Caco-2 (cell line): ENCODE measurements at regions not wholly inside any gene's neighbourhood (a gene's known extent, or its start where the extent isn't known, plus 50 kb on each side); places are given as distances from the start of the nearest gene placed in this dataset.

ENCODE experiments used
- BruUV-seq: library from RNA; stranded (reverse); fragments of 400-500 nt; replicated peaks from 2 replicates; lab custom pipeline; 2021; lab: Mats Ljungman, UMichigan
- CTCF ChIA-PET: fragments of 300-600 bp; sonication (Branson Sonifier 250); formaldehyde crosslinking; loops from one replicate; lab custom pipeline; 2022; ENCODE audit warnings: antibody characterized with exemption; lab: Charles Lee
- POLR2A ChIA-PET: fragments of 300-600 bp; sonication (Branson Sonifier 250); formaldehyde crosslinking; loops from one replicate; lab custom pipeline; 2022; ENCODE audit warnings: antibody characterized with exemption; lab: Charles Lee
- DNase-seq, 2 experiments: peaks; one replicate each; pipeline versions ENCODE4 v3.0.0 to v3.0.0-alpha.2; 2020 to 2022
- H3K27me3 ChIP-seq: replicated peaks from 2 replicates; pipeline ENCODE4 v1.6.0; 2011; ENCODE audit warnings: low read length; ENCODE audit not compliant: control insufficient read depth, insufficient read depth
- H3K36me3 ChIP-seq: 2 replicates; pipeline ENCODE4 v1.5.1; 2011; ENCODE audit warnings: low read length; ENCODE audit not compliant: control insufficient read depth, insufficient read depth
- H3K4me1 ChIP-seq: fragments of 250-450 bp; sonication (Bioruptor Pico); 2 replicates; pipeline ENCODE4 v1.5.1; 2020; ENCODE audit warnings: mild to moderate bottlenecking
- H3K4me3 ChIP-seq: 2 replicates; pipeline ENCODE4 v1.5.1; 2011; ENCODE audit warnings: low read depth, mild to moderate bottlenecking, control low read depth, low read length
- H3K9me3 ChIP-seq: fragments of 250-450 bp; sonication (Bioruptor Pico); 2 replicates; pipeline ENCODE4 v1.5.1; 2020; ENCODE audit warnings: mild to moderate bottlenecking, moderate library complexity
- H3K27ac Mint-ChIP-seq: one replicate; pipeline ENCODE4 v1.8.0; 2022; ENCODE audit warnings: mixed read lengths; ENCODE audit not compliant: unreplicated experiment
- H3K27me3 Mint-ChIP-seq: one replicate; pipeline ENCODE4 v1.8.0; 2022; ENCODE audit warnings: mixed read lengths; ENCODE audit not compliant: insufficient read depth, unreplicated experiment
- H3K36me3 Mint-ChIP-seq: one replicate; pipeline ENCODE4 v1.8.0; 2022; ENCODE audit warnings: mild to moderate bottlenecking, mixed read lengths; ENCODE audit not compliant: insufficient read depth, unreplicated experiment
- H3K4me1 Mint-ChIP-seq: one replicate; pipeline ENCODE4 v1.8.0; 2022; ENCODE audit warnings: low read depth, mixed read lengths; ENCODE audit not compliant: unreplicated experiment
- H3K4me3 Mint-ChIP-seq: one replicate; pipeline ENCODE4 v1.8.0; 2022; ENCODE audit warnings: mild to moderate bottlenecking, moderate library complexity, mixed read lengths; ENCODE audit not compliant: unreplicated experiment
- H3K9me3 Mint-ChIP-seq: one replicate; pipeline ENCODE4 v1.8.0; 2022; ENCODE audit warnings: mixed read lengths; ENCODE audit not compliant: unreplicated experiment
- intact Hi-C: fragments of 100-400 bp; cut with micrococcal nuclease; formaldehyde crosslinking; loops from one replicate; pipeline ENCODE4 v1.10.0; 2022; ENCODE audit not compliant: unreplicated experiment
- TF ChIP-seq, protein P1 (sequence below), 2 experiments: fragments of 200-600 bp in 1 of 2; IDR thresholded peaks; 1 replicate in 1 of 2; 2 replicates in 1 of 2; pipeline versions ENCODE4 v1.5.1 to v1.8.0; 2011 to 2022; ENCODE audit warnings: antibody characterized with exemption in 1 of 2, control low read depth in 1 of 2, inconsistent platforms in 1 of 2, low read depth in 1 of 2, low read length in 1 of 2, mild to moderate bottlenecking in 1 of 2, moderate library complexity in 1 of 2; ENCODE audit not compliant: insufficient read depth in 1 of 2, severe bottlenecking in 1 of 2, unreplicated experiment in 1 of 2

DNA sequence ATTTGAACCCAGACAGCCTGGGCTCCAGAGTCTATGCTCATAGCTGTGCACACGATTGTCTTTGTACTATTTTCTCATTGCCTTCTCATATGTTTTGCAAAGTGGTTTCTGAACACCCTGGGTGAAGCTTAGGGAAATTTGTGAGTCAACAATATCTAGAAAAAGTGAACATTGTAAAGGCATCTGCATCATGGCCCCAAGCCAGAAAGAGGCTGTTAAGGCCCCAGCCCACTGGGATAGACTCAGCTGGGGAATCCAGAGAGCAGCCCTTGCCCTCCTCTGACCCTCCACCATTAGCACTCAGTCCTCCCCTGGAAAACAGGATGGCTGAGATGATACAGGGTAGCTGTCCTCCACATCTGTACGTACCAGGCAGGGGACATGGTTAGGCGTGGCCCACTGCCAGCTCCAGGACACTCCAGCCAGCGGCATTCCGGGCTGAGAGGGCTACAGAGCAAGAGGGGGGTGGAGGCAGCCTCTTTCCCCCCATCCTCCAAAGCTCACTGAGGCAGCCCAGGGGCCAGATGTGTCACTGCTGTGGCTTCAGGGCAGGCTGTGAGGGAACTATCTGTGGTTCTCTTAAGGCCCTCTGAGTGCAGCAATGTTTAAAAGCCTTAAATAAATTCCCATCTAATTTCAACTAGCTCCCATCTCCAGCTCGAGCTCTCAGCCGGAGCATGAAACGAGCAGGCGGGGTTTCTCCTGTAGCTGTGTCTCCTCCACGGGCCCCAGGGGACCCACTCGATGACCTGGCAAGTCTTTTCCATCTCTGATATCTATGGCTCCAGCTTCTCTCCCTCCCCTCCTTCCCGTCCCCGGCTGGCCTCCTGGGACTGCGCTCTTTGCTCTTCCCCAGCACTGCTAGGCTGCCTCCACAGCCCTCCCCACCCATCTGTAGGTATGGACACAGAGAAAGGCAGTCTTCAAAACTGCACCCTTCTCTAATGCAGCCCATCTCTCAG lies 209.4 kb upstream of the LRFN2 start:
- POLR2A ChIA-PET: no interaction called here
- Histone ChIP-seq H3K4me3 (no peak overlapping the region), H3K9me3 (no peaks in the 10 kb centered on the region), H3K4me1 (no peaks in the 10 kb centered on the region), H3K27me3 (no peaks in the 10 kb centered on the region; the same call in 1 of the 2 replicates), H3K36me3 (no peaks in the 10 kb centered on the region)
- intact Hi-C loops: no loop called here
- H3K4me1 Mint-ChIP-seq: no peaks in the 10 kb centered on the region
- no peaks in the 10 kb centered on the region for H3K9me3 Mint-ChIP-seq
- DNase-seq: no peak
- H3K36me3 Mint-ChIP-seq: no peaks in the 10 kb centered on the region
- no peak overlapping the region for H3K27ac Mint-ChIP-seq
- CTCF ChIA-PET: no interaction called here
- peaks cover 4% of the 10 kb centered on the region for H3K27me3 Mint-ChIP-seq
- TF ChIP-seq, protein P1, sequence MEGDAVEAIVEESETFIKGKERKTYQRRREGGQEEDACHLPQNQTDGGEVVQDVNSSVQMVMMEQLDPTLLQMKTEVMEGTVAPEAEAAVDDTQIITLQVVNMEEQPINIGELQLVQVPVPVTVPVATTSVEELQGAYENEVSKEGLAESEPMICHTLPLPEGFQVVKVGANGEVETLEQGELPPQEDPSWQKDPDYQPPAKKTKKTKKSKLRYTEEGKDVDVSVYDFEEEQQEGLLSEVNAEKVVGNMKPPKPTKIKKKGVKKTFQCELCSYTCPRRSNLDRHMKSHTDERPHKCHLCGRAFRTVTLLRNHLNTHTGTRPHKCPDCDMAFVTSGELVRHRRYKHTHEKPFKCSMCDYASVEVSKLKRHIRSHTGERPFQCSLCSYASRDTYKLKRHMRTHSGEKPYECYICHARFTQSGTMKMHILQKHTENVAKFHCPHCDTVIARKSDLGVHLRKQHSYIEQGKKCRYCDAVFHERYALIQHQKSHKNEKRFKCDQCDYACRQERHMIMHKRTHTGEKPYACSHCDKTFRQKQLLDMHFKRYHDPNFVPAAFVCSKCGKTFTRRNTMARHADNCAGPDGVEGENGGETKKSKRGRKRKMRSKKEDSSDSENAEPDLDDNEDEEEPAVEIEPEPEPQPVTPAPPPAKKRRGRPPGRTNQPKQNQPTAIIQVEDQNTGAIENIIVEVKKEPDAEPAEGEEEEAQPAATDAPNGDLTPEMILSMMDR (IDR thresholded peaks at IDR 0.05; ENCODE audit: insufficient read depth in 1 of 2, low read depth in 1 of 2, low read length in 1 of 2, severe bottlenecking in 1 of 2, unreplicated experiment in 1 of 2): no peak
- no peak overlapping the region for H3K4me3 Mint-ChIP-seq
- no TSS peak for BruUV-seq

GRCh38 chr6:40794586-40794985 lies 207.4 kb upstream of the LRFN2 start:
- intact Hi-C loops: no loop called here
- Mint-ChIP-seq H3K27me3 (peaks cover 9% of the 10 kb centered on the region), H3K9me3 (no peaks in the 10 kb centered on the region), H3K4me1 (no peaks in the 10 kb centered on the region), H3K4me3 (no peak overlapping the region), H3K27ac (no peak overlapping the region), H3K36me3 (no peaks in the 10 kb centered on the region)
- Histone ChIP-seq H3K4me3 (no peak overlapping the region), H3K4me1 (no peaks in the 10 kb centered on the region), H3K27me3 (no peaks in the 10 kb centered on the region; the same call in 1 of the 2 replicates), H3K9me3 (no peaks in the 10 kb centered on the region), H3K36me3 (no peaks in the 10 kb centered on the region)
- TF ChIP-seq, protein P1 (IDR thresholded peaks at IDR 0.05; ENCODE audit: insufficient read depth in 1 of 2, low read depth in 1 of 2, low read length in 1 of 2, severe bottlenecking in 1 of 2, unreplicated experiment in 1 of 2): no peak
- ChIA-PET CTCF (no interaction called here), POLR2A (no interaction called here)
- DNase-seq: no peak
- no TSS peak for BruUV-seq

DNA sequence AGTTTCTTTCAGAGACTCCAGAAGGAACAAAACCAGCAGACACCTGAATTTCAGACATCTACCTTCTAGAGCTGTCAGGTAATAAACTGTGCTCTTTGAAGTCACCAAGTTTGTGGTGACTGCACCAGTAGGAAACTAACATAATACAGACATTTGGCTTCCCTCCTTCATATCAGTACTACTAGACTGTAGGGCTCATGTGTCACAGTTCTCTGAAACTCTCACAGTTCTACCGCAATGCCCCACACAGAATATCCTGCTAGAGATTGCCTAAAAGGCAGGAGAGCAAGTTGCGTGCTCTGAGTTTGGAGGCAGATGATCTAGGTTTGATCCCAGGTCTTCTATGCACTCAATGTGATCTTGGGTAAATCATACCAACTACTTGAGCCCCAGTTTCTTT lies 205.0 kb upstream of the LRFN2 start:
- Histone ChIP-seq H3K4me1 (no peaks in the 10 kb centered on the region), H3K9me3 (no peaks in the 10 kb centered on the region), H3K4me3 (no peak overlapping the region), H3K36me3 (no peaks in the 10 kb centered on the region), H3K27me3 (no peaks in the 10 kb centered on the region; the same call in 1 of the 2 replicates)
- intact Hi-C loops: no loop called here
- POLR2A ChIA-PET: no interaction called here
- H3K4me3 Mint-ChIP-seq: no peak overlapping the region
- H3K4me1 Mint-ChIP-seq: no peaks in the 10 kb centered on the region
- no peaks in the 10 kb centered on the region for H3K9me3 Mint-ChIP-seq
- H3K27ac Mint-ChIP-seq: no peak overlapping the region
- no peaks in the 10 kb centered on the region for H3K36me3 Mint-ChIP-seq
- H3K27me3 Mint-ChIP-seq: peaks cover 10% of the 10 kb centered on the region
- TF ChIP-seq, protein P1 (IDR thresholded peaks at IDR 0.05; ENCODE audit: insufficient read depth in 1 of 2, low read depth in 1 of 2, low read length in 1 of 2, severe bottlenecking in 1 of 2, unreplicated experiment in 1 of 2): no peak
- no peak for DNase-seq
- BruUV-seq: no TSS peak
- CTCF ChIA-PET: no interaction called here
